Kidney (tissue), 13 donors: ENCODE measurements at regions not wholly inside any gene's neighbourhood (a gene's known extent, or its start where the extent isn't known, plus 50 kb on each side); places are given as distances from the start of the nearest gene placed in this dataset.
"Not testable (repeated sequence)": the region's sequence is repeated elsewhere in the genome, so short reads cannot be mapped to it uniquely, and the experiment has no call there.

Experiments
- DNase-seq, 5 donors: peaks; one replicate each; pipeline ENCODE4 v3.0.0-alpha.2; 2013 to 2020
- FAIRE-seq: peaks from 2 replicates; lab custom pipeline; 2012; peaks lifted over from hg19 to GRCh38; lab: Jason Lieb, UNC
- H3K27ac ChIP-seq, 2 donors: one replicate each; pipeline ENCODE4 v1.7.0; 2013; ENCODE audit warnings: low read depth in 2 of 2, low read length in 2 of 2, inconsistent platforms in 1 of 2
- H3K27me3 ChIP-seq: one replicate; pipeline ENCODE4 v1.7.1; 2013; ENCODE audit warnings: low read length, inconsistent platforms; ENCODE audit not compliant: control insufficient read depth, insufficient read depth
- H3K36me3 ChIP-seq, 3 donors: one replicate each; pipeline versions ENCODE4 v1.7.0 to v1.7.1; 2013; ENCODE audit warnings: low read length in 3 of 3, control low read depth in 1 of 3, inconsistent platforms in 1 of 3; ENCODE audit not compliant: insufficient read depth in 3 of 3, control insufficient read depth in 2 of 3
- H3K4me1 ChIP-seq, 3 donors: one replicate each; pipeline versions ENCODE4 v1.7.0 to v1.7.1; 2013; ENCODE audit warnings: low read length in 3 of 3, inconsistent platforms in 1 of 3, low read depth in 1 of 3; ENCODE audit not compliant: control insufficient read depth in 2 of 3, insufficient read depth in 2 of 3
- H3K4me3 ChIP-seq, 3 donors: one replicate each; pipeline versions ENCODE4 v1.7.0 to v1.8.1; 2013; ENCODE audit warnings: low read length in 3 of 3, control low read depth in 1 of 3, inconsistent platforms in 1 of 3
- H3K9ac ChIP-seq, 3 donors: one replicate each; pipeline versions ENCODE4 v1.7.0 to v1.7.1; 2013; ENCODE audit warnings: low read length in 3 of 3, control low read depth in 1 of 3, inconsistent platforms in 1 of 3
- H3K9me3 ChIP-seq, 3 donors: one replicate each; pipeline versions ENCODE4 v1.7.0 to v1.7.1; 2013; ENCODE audit warnings: low read length in 3 of 3, control low read depth in 1 of 3, inconsistent platforms in 1 of 3; ENCODE audit not compliant: control insufficient read depth in 2 of 3, insufficient read depth in 1 of 3
- intact Hi-C: fragments of 100-400 bp; cut with DNase I; formaldehyde crosslinking; loops from one replicate; pipeline ENCODE4 v1.11.1; 2022
- TF ChIP-seq, protein P1 (sequence below): IDR thresholded peaks from 3 replicates; pipeline ENCODE4 v1.5.1; 2012; ENCODE audit warnings: mild to moderate bottlenecking, moderate library complexity, borderline replicate concordance; ENCODE audit not compliant: insufficient read depth; ENCODE audit errors: extremely low read depth
- donor health status: control.
- donor health status: control.
- donor health status: control.
- donor health status: control.
- donor health status: control.
- donor health status: DM: yes; HTN: yes; CAD: no.
- donor health status: Normal renal cell carcinoma (clear cell type).

DNA sequence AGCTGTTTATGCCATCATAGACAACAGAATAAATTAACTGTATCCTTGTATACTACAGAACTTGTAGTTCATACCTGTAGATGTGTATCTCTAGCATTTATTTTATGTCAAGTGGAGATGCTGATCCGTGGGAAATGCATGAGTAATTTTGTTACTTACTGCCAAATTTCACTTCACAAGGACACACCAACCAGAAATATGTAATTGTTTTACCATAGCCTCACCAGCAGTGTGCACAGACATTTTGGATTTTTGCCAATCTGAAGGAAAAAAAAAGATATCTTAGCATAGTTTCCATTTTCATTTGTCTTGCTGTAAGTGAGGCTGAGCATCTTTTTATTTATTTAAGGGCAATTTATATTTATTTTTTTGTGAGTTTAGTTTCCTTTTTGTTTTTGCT is 265.1 kb upstream of the OSR1 start:
- Histone ChIP-seq H3K4me1 (no peaks in the 10 kb centered on the region), H3K27ac (no peak overlapping the region), H3K36me3 (no peaks in the 10 kb centered on the region), H3K4me3 (no peak overlapping the region), H3K9me3 (peaks cover 0 to 21% (median 0%) of the 10 kb centered on the region in 3 donors), H3K9ac (no peak overlapping the region), H3K27me3 (no peaks in the 10 kb centered on the region)
- TF ChIP-seq, protein P1, sequence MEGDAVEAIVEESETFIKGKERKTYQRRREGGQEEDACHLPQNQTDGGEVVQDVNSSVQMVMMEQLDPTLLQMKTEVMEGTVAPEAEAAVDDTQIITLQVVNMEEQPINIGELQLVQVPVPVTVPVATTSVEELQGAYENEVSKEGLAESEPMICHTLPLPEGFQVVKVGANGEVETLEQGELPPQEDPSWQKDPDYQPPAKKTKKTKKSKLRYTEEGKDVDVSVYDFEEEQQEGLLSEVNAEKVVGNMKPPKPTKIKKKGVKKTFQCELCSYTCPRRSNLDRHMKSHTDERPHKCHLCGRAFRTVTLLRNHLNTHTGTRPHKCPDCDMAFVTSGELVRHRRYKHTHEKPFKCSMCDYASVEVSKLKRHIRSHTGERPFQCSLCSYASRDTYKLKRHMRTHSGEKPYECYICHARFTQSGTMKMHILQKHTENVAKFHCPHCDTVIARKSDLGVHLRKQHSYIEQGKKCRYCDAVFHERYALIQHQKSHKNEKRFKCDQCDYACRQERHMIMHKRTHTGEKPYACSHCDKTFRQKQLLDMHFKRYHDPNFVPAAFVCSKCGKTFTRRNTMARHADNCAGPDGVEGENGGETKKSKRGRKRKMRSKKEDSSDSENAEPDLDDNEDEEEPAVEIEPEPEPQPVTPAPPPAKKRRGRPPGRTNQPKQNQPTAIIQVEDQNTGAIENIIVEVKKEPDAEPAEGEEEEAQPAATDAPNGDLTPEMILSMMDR: no peak
- DNase-seq (no peak), FAIRE-seq (no peak)
- intact Hi-C loops: no loop called here

DNA sequence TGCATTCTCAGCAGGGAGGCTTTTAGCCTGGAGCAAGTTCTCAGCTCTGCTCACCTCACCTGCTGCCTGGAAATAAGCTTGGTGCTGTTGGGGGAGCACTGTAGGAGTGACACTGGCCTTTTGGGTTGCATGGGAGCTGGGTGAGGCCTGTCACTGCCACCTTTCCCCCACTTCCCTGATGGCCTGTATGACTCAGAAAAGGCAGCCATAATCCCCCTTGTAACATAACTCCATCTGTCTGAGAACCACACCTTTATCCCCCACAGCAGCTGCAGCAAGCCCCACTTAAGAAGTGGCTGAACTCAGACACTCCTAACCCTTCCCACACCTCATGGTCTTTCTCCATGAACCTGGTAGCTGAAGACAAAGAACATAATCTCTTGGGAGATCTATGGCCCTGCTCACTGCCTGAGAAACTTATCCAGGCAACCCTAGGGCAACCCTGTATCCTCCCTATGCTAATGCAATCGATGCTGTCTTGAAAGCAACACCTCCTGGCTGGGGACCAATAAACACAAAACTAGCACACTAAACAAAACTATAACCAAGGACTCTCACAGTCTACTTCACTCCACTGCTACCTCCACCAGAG is 258.9 kb upstream of the OSR1 start:
- intact Hi-C loops: no loop called here
- H3K4me1 ChIP-seq: no peaks in the 10 kb centered on the region
- TF ChIP-seq, protein P1: no peak
- no peak for DNase-seq
- H3K36me3 ChIP-seq: no peaks in the 10 kb centered on the region
- H3K9me3 ChIP-seq: peaks cover 0 to 27% (median 0%) of the 10 kb centered on the region in 3 donors
- no peak for FAIRE-seq
- no peak overlapping the region for H3K27ac ChIP-seq
- H3K4me3 ChIP-seq: no peak overlapping the region
- no peak overlapping the region for H3K9ac ChIP-seq
- H3K27me3 ChIP-seq: no peaks in the 10 kb centered on the region

DNA sequence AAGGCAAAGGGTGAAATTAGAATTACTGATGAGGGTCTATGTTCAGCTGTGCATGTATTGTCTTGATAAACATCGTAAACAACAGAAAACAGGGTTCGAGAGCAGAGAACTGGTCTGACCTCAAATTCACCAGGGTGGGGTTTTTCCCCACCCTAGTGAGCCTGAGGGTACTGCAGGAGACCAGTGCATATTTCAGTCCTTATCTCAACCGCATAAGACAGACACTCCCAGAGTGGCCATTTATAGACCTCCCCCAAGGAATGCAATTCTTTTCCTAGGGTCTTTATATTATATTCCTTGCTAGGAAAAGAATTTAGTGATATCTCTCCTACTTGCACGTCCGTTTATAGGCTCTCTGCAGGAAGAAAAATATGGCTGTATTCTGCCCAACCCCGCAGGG is 257.0 kb upstream of the OSR1 start:
- H3K4me3 ChIP-seq, intact Hi-C loops, H3K27me3 ChIP-seq, DNase-seq, H3K9ac ChIP-seq, H3K4me1 ChIP-seq, H3K36me3 ChIP-seq, H3K27ac ChIP-seq, FAIRE-seq: not testable (repeated sequence)
- peaks cover 0 to 27% (median 0%) of the 10 kb centered on the region in 3 donors for H3K9me3 ChIP-seq

DNA sequence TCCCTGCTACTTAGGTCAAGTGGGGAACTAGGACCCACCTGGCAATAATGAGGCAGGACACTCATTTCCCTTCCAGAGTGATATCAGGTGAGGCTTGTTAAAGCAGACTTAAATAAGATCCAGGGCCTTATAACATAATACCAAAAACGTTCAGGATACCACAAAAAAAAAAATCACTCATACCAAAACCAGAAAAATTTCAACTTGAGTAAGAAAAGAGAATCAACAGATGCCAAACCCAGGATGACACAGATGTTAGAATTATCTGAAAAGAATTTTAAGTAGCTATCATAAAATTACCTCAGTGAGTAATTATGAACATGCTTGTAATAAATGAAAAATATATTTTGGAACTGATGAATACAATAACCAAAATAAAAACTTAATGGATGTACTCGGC is 255.6 kb upstream of the OSR1 start:
- Histone ChIP-seq H3K4me3 (no peak overlapping the region), H3K9me3 (peaks cover 0 to 27% (median 0%) of the 10 kb centered on the region in 3 donors), H3K27me3 (no peaks in the 10 kb centered on the region), H3K27ac (no peak overlapping the region), H3K4me1 (no peaks in the 10 kb centered on the region), H3K36me3 (no peaks in the 10 kb centered on the region), H3K9ac (no peak overlapping the region)
- TF ChIP-seq, protein P1: no peak
- no peak for FAIRE-seq
- no peak for DNase-seq
- intact Hi-C loops: no loop called here
